GM12872 (cell line): ENCODE measurements at regions not wholly inside any gene's neighbourhood (a gene's known extent, or its start where the extent isn't known, plus 50 kb on each side); places are given as distances from the start of the nearest gene placed in this dataset.

Source experiments
- CTCF ChIP-seq: IDR thresholded peaks from 3 replicates; pipeline ENCODE4 v1.5.1; 2011; ENCODE audit warnings: low read depth, mild to moderate bottlenecking, low read length, moderate library complexity; ENCODE audit not compliant: insufficient read depth

- TF ChIP-seq CTCF: no peak
Observed at GRCh38 chr12:73321319-73321718, 1049.1 kb downstream of the TRHDE start.

- no peak for TF ChIP-seq CTCF
Observed at GRCh38 chr12:73321776-73322175, 1049.6 kb downstream of the TRHDE start.

- TF ChIP-seq CTCF: no peak
Observed at GRCh38 chr12:73330584-73331351, 1058.6 kb downstream of the TRHDE start.

- TF ChIP-seq CTCF: no peak
Observed at GRCh38 chr12:73341559-73342247, 1069.5 kb downstream of the TRHDE start.

- TF ChIP-seq CTCF: no peak
Observed at GRCh38 chr12:73342733-73343132, 1070.6 kb downstream of the TRHDE start.

- no peak for TF ChIP-seq CTCF
Observed at GRCh38 chr12:73352826-73353225, 1080.7 kb downstream of the TRHDE start.

- no peak for TF ChIP-seq CTCF
Observed at GRCh38 chr12:73361156-73361863, 1089.1 kb downstream of the TRHDE start.
